H1 (cell line): ENCODE measurements at regions not wholly inside any gene's neighbourhood (a gene's known extent, or its start where the extent isn't known, plus 50 kb on each side); places are given as distances from the start of the nearest gene placed in this dataset.

Experiments used
- CTCF ChIA-PET: fragments of 300-600 bp; sonication (Branson Sonifier 250); formaldehyde crosslinking; loops from one replicate; lab custom pipeline; 2021; ENCODE audit not compliant: partially characterized antibody; lab: Charles Lee
- POLR2A ChIA-PET: fragments of 300-600 bp; sonication (Branson Sonifier 250); formaldehyde crosslinking; loops from one replicate; lab custom pipeline; 2021; ENCODE audit warnings: inconsistent platforms; ENCODE audit not compliant: partially characterized antibody; lab: Charles Lee
- DNase-seq, 2 experiments: peaks; one replicate each; pipeline versions ENCODE4 v3.0.0 to v3.0.0-alpha.2; 2010 to 2022; ENCODE audit warnings: low spot score in 2 of 2, low read depth in 1 of 2, mixed read lengths in 1 of 2
- FAIRE-seq: peaks from 2 replicates; lab custom pipeline; 2011; peaks lifted over from hg19 to GRCh38; lab: Jason Lieb, UNC
- H2AFZ ChIP-seq: 2 replicates; pipeline ENCODE4 v1.8.1; 2012; ENCODE audit warnings: low read length, inconsistent platforms
- H2AK5ac ChIP-seq: 2 replicates; pipeline ENCODE4 v1.6.1; 2013; ENCODE audit warnings: low read depth, low read length
- H2BK120ac ChIP-seq: replicated peaks from 2 replicates; pipeline ENCODE3; 2013; ENCODE audit warnings: low read depth, low read length, inconsistent platforms
- H2BK12ac ChIP-seq: 2 replicates; pipeline ENCODE4 v1.6.1; 2013; ENCODE audit warnings: low read depth, low read length
- H2BK15ac ChIP-seq: 2 replicates; pipeline ENCODE4 v1.6.1; 2013; ENCODE audit warnings: low read length
- H2BK20ac ChIP-seq: 2 replicates; pipeline ENCODE4 v1.6.1; 2013; ENCODE audit warnings: low read length
- H2BK5ac ChIP-seq: 2 replicates; pipeline ENCODE4 v1.6.1; 2013; ENCODE audit warnings: low read depth, low read length
- H3K14ac ChIP-seq: 2 replicates; pipeline ENCODE4 v1.6.1; 2013; ENCODE audit warnings: inconsistent platforms; ENCODE audit not compliant: insufficient read length
- H3K18ac ChIP-seq: 2 replicates; pipeline ENCODE4 v1.6.1; 2013; ENCODE audit warnings: low read length; ENCODE audit errors: extremely low read depth
- H3K23ac ChIP-seq: 2 replicates; pipeline ENCODE4 v1.6.1; 2013; ENCODE audit warnings: inconsistent platforms; ENCODE audit not compliant: insufficient read length
- H3K23me2 ChIP-seq: 2 replicates; pipeline ENCODE4 v1.6.1; 2013; ENCODE audit warnings: low read depth, low read length
- H3K27ac ChIP-seq: 2 replicates; pipeline ENCODE4 v1.6.1; 2011; ENCODE audit warnings: low read depth, low read length, inconsistent platforms
- H3K27me3 ChIP-seq, 4 experiments: replicated peaks in 1 of 4; 1 replicate in 1 of 4; 2 replicates in 3 of 4; pipeline versions ENCODE4 v1.6.1 to v1.8.1; 2011 to 2013; ENCODE audit warnings: low read length in 3 of 4, mild to moderate bottlenecking in 3 of 4, inconsistent platforms in 2 of 4, mixed read lengths in 2 of 4, moderate library complexity in 1 of 4; ENCODE audit not compliant: control insufficient read depth in 3 of 4, insufficient read depth in 3 of 4; ENCODE audit errors: extremely low read depth in 1 of 4
- H3K36me3 ChIP-seq, 4 experiments: 2 replicates each; pipeline versions ENCODE4 v1.6.1 to v1.8.1; 2011 to 2013; ENCODE audit warnings: mild to moderate bottlenecking in 4 of 4, low read length in 3 of 4, moderate library complexity in 2 of 4, control low read depth in 1 of 4, inconsistent platforms in 1 of 4; ENCODE audit not compliant: insufficient read depth in 4 of 4, control insufficient read depth in 2 of 4
- H3K4ac ChIP-seq: replicated peaks from 2 replicates; pipeline ENCODE3; 2013; ENCODE audit warnings: low read length, low read depth, mixed read lengths, inconsistent platforms; ENCODE audit not compliant: insufficient read length
- H3K4me1 ChIP-seq, 4 experiments: replicated peaks in 1 of 4; 1 replicate in 1 of 4; 2 replicates in 3 of 4; pipeline versions ENCODE4 v1.6.1 to v1.8.1; 2011 to 2013; ENCODE audit warnings: low read length in 3 of 4, inconsistent platforms in 2 of 4, mixed read lengths in 1 of 4; ENCODE audit not compliant: insufficient read depth in 4 of 4, control insufficient read depth in 3 of 4
- H3K4me2 ChIP-seq, 2 experiments: 2 replicates each; pipeline versions ENCODE4 v1.6.1 to v1.8.1; 2011 to 2013; ENCODE audit warnings: low read depth in 2 of 2, low read length in 2 of 2, control low read depth in 1 of 2, inconsistent platforms in 1 of 2, mild to moderate bottlenecking in 1 of 2; ENCODE audit not compliant: insufficient read depth in 1 of 2
- H3K4me3 ChIP-seq, 4 experiments: fragments of 200-600, 300-600 bp in 1 of 4; sonication (generic), shearing (Covaris generic), sonication (Bioruptor Twin) in 1 of 4; 2 replicates each; pipeline versions ENCODE4 v1.5.1 to v1.8.1; 2011 to 2016; ENCODE audit warnings: low read length in 4 of 4, low read depth in 3 of 4, control low read depth in 2 of 4, inconsistent platforms in 2 of 4, mild to moderate bottlenecking in 2 of 4, mixed read lengths in 1 of 4, moderate library complexity in 1 of 4; ENCODE audit not compliant: insufficient read depth in 2 of 4; ENCODE audit errors: extremely low read depth in 1 of 4
- H3K56ac ChIP-seq: replicated peaks from 2 replicates; pipeline ENCODE3; 2013; ENCODE audit warnings: low read depth, mild to moderate bottlenecking, mixed read lengths, low read length, inconsistent platforms; ENCODE audit not compliant: insufficient read length
- H3K79me1 ChIP-seq: 2 replicates; pipeline ENCODE4 v1.6.1; 2013; ENCODE audit warnings: low read depth, low read length, control low read depth
- H3K79me2 ChIP-seq, 2 experiments: 2 replicates each; pipeline versions ENCODE4 v1.6.1 to v1.8.1; 2012 to 2013; ENCODE audit warnings: low read length in 2 of 2, mild to moderate bottlenecking in 2 of 2, inconsistent platforms in 1 of 2; ENCODE audit not compliant: insufficient read depth in 2 of 2, control insufficient read depth in 1 of 2
- H3K9ac ChIP-seq, 4 experiments: replicated peaks in 1 of 4; 1 replicate in 1 of 4; 2 replicates in 3 of 4; pipeline versions ENCODE4 v1.6.1 to v1.8.1; 2011 to 2013; ENCODE audit warnings: low read depth in 3 of 4, low read length in 3 of 4, control low read depth in 2 of 4, mild to moderate bottlenecking in 2 of 4, moderate library complexity in 2 of 4, inconsistent platforms in 1 of 4; ENCODE audit errors: extremely low read depth in 1 of 4
- H3K9me3 ChIP-seq, 2 experiments: 2 replicates each; pipeline versions ENCODE4 v1.6.1 to v1.8.1; 2012 to 2013; ENCODE audit warnings: mild to moderate bottlenecking in 2 of 2, moderate library complexity in 2 of 2, control low read depth in 1 of 2, inconsistent platforms in 1 of 2, low read depth in 1 of 2, low read length in 1 of 2, mixed read lengths in 1 of 2; ENCODE audit not compliant: insufficient read depth in 2 of 2
- H4K20me1 ChIP-seq, 2 experiments: replicated peaks in 1 of 2; 2 replicates each; pipeline versions ENCODE3 to v1.8.1; 2011 to 2013; ENCODE audit warnings: inconsistent platforms in 2 of 2, low read length in 2 of 2, mild to moderate bottlenecking in 1 of 2; ENCODE audit not compliant: insufficient read depth in 2 of 2, control insufficient read depth in 1 of 2
- H4K5ac ChIP-seq: 2 replicates; pipeline ENCODE4 v1.6.1; 2013; ENCODE audit warnings: low read length, low read depth, mixed read lengths, inconsistent platforms; ENCODE audit not compliant: insufficient read length
- H4K8ac ChIP-seq: 2 replicates; pipeline ENCODE4 v1.8.0; 2013; ENCODE audit warnings: mild to moderate bottlenecking, moderate library complexity, low read length, inconsistent platforms; ENCODE audit not compliant: insufficient read depth; ENCODE audit errors: extremely low read depth
- H4K91ac ChIP-seq: replicated peaks from 2 replicates; pipeline ENCODE3; 2013; ENCODE audit warnings: low read length, mixed read lengths, inconsistent platforms; ENCODE audit not compliant: insufficient read length
- CHD1 ChIP-seq: IDR thresholded peaks from 2 replicates; pipeline ENCODE4 v1.6.1; 2012; ENCODE audit warnings: low read depth, low read length, improper control_type of control experiment
- CHD2 ChIP-seq: IDR thresholded peaks from 2 replicates; pipeline ENCODE4 v1.6.1; 2012; ENCODE audit warnings: low read length, improper control_type of control experiment
- GTF2F1 ChIP-seq: IDR thresholded peaks from 2 replicates; pipeline ENCODE4 v1.6.1; 2012; ENCODE audit warnings: low read depth, low read length, improper control_type of control experiment, borderline replicate concordance
- POLR2AphosphoS5 ChIP-seq: IDR thresholded peaks from 2 replicates; pipeline ENCODE4 v1.6.1; 2011; ENCODE audit warnings: low read depth, low read length
- POU5F1 ChIP-seq: IDR thresholded peaks from 2 replicates; pipeline ENCODE4 v1.6.1; 2011; ENCODE audit warnings: low read depth, mild to moderate bottlenecking, low read length, moderate library complexity
- RBBP5 ChIP-seq: IDR thresholded peaks from 2 replicates; pipeline ENCODE4 v1.7.1; 2012; ENCODE audit warnings: low read depth, mild to moderate bottlenecking, inconsistent platforms, low read length, moderate library complexity, borderline replicate concordance
- RFX5 ChIP-seq: IDR thresholded peaks from 2 replicates; pipeline ENCODE4 v1.6.1; 2011; ENCODE audit warnings: low read depth, low read length, improper control_type of control experiment, borderline replicate concordance
- RNF2 ChIP-seq: fragments of 200-900, 300-1000 bp; sonication (generic); IDR thresholded peaks from 2 replicates; pipeline ENCODE4 v1.7.1; 2016; ENCODE audit warnings: borderline replicate concordance, low read depth, mild to moderate bottlenecking, antibody characterized with exemption, low read length; ENCODE audit not compliant: poor library complexity, severe bottlenecking; ENCODE audit errors: missing control alignments
- SIRT6 ChIP-seq: IDR thresholded peaks from one replicate; pipeline ENCODE4 v1.7.1; 2012; ENCODE audit warnings: low read length, inconsistent platforms
- SP4 ChIP-seq: IDR thresholded peaks from 2 replicates; pipeline ENCODE4 v1.6.1; 2012; ENCODE audit warnings: low read length, inconsistent platforms
- SRF ChIP-seq: IDR thresholded peaks from 2 replicates; pipeline ENCODE4 v1.6.1; 2011; ENCODE audit warnings: mild to moderate bottlenecking, low read depth, low read length, moderate library complexity
- TAF7 ChIP-seq: optimal IDR thresholded peaks from 2 replicates; pipeline ENCODE3; 2011; ENCODE audit warnings: low read depth, mild to moderate bottlenecking, inconsistent platforms, low read length, moderate library complexity, borderline replicate concordance
- TBP ChIP-seq: IDR thresholded peaks from 2 replicates; pipeline ENCODE4 v1.6.1; 2011; ENCODE audit warnings: low read depth, low read length, improper control_type of control experiment
- WGBS, 2 experiments: shearing (Covaris generic) in 1 of 2; methylation state at CpG; one replicate each; pipeline versions ENCODE4 v1.1.6 to v1.1.7; 2013 to 2015; ENCODE audit warnings: low lambda C conversion rate in 2 of 2, mixed read lengths in 2 of 2, inconsistent platforms in 1 of 2, low coverage in 1 of 2, missing lambda C conversion rate in 1 of 2; ENCODE audit not compliant: insufficient replicate concordance in 2 of 2, insufficient coverage in 1 of 2, insufficient read length in 1 of 2; ENCODE audit errors: extremely low coverage in 1 of 2, missing lambda C conversion rate in 1 of 2; 5-methylcytosine and 5-hydroxymethylcytosine counted together

DNA sequence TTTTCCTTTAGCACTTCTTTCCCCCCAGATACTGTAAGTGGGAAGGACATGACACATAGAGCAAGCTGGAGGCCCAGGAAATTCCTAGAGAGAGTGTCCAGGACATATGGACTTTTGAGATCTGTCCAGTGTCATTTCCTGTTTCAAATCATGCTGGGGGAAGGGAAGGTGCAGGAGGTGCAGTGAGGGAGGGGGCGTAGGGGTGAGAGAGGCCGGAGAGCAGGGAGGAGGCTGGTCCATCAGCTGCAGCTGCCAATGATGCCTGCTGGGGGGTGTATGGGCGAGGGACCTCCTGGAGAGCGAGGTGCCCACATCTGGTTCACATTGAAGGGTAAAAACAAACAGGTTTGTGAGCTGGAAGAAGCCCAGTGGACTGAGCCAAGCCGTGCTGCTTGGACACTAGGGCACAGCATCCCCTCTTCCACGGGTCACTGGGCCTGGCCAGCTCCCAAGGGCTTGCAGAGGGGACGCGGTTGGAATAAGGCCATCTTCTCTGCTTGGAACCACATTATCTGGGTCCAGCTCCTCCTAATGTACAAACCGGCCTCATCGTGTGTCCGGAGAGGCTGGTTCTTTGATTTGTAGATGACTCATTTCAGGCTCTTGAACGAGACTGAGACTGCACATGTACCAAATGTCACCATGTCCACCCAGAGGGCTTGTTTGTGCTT, 70.4 kb upstream of the SMURF2 start:
- Histone ChIP-seq H3K18ac (no peak overlapping the region), H4K91ac (no peak overlapping the region), H3K27me3 (no peaks in the 10 kb centered on the region), H3K23ac (no peak overlapping the region), H4K20me1 (no peaks in the 10 kb centered on the region), H4K8ac (no peak overlapping the region), H3K4ac (no peak overlapping the region), H4K5ac (no peak overlapping the region), H3K56ac (no peak overlapping the region), H3K79me1 (no peaks in the 10 kb centered on the region), H3K4me1 (no peaks in the 10 kb centered on the region), H3K23me2 (no peaks in the 10 kb centered on the region), H2AFZ (no peak overlapping the region), H3K9me3 (no peaks in the 10 kb centered on the region), H2BK5ac (no peak overlapping the region), H2BK120ac (no peak overlapping the region), H3K4me3 (no peak overlapping the region), H2BK20ac (no peak overlapping the region), H2AK5ac (no peak overlapping the region), H2BK12ac (no peak overlapping the region), H3K27ac (no peak overlapping the region), H3K9ac (no peak overlapping the region), H3K36me3 (no peaks in the 10 kb centered on the region), H3K79me2 (no peaks in the 10 kb centered on the region), H2BK15ac (no peak overlapping the region), H3K4me2 (no peak overlapping the region), H3K14ac (no peak overlapping the region)
- DNase-seq (no peak), FAIRE-seq (no peak)
- WGBS, 2 experiments: 88% methylated on average over 10 of the region's 12 CpGs; no CpG with 5 or more reads in 1 of the 2 experiments
- ChIA-PET POLR2A (no interaction called here), CTCF (interaction anchor here (1.0 kb wide), 1 partner anchor 17 kb away, joined by 3 read pairs; no protein-coding TSS in a partner anchor)
- TF ChIP-seq RNF2: no peak
- no peak for TF ChIP-seq POU5F1
- TF ChIP-seq SP4: no peak
- TF ChIP-seq SRF: no peak
- no peak for TF ChIP-seq GTF2F1
- TF ChIP-seq RFX5: no peak
- TF ChIP-seq POLR2AphosphoS5: no peak
- no peak for TF ChIP-seq RBBP5
- no peak for TF ChIP-seq SIRT6
- TF ChIP-seq TAF7: no peak
- no peak for TF ChIP-seq CHD2
- TF ChIP-seq CHD1: no peak
- TF ChIP-seq TBP: no peak
